ENCODE measurements at regions not wholly inside any gene's neighbourhood (a gene's known extent, or its start where the extent isn't known, plus 50 kb on each side); places are given as distances from the start of the nearest gene placed in this dataset.

GRCh38 chr10:4453276-4453675 lies 372.7 kb upstream of the AKR1E2 start:
- Histone ChIP-seq H3K14ac (ENCODE audit: insufficient read depth, low read length) (no peak overlapping the region), H3K23ac (ENCODE audit: insufficient read length, low read depth, low read length) (no peak overlapping the region), H2BK5ac (ENCODE audit: insufficient read length, low read length) (no peak overlapping the region), H2AK5ac (ENCODE audit: insufficient read length, low read length) (no peak overlapping the region), H2BK120ac (ENCODE audit: low read depth, low read length, poor library complexity, severe bottlenecking) (no peak overlapping the region), H3K4me2 (ENCODE audit: insufficient read depth, insufficient read length, low read length) (no peak overlapping the region), H3T11ph (ENCODE audit: low read length) (no peak overlapping the region), H2AFZ (ENCODE audit: low read length) (no peak overlapping the region), H4K8ac (replicated peaks; ENCODE audit: insufficient read length, low read depth, low read length) (no peak overlapping the region), H3K4me1 (ENCODE audit: insufficient read depth, low read length) (no peaks in the 10 kb centered on the region; the same call in 1 of the 2 replicates), H3K56ac (ENCODE audit: insufficient read length, low read depth, low read length) (no peak overlapping the region), H2BK12ac (ENCODE audit: insufficient read length, low read depth, low read length) (no peak overlapping the region), H3K79me1 (ENCODE audit: insufficient read depth, low read depth, low read length, poor library complexity, severe bottlenecking) (no peaks in the 10 kb centered on the region), H3K23me2 (ENCODE audit: insufficient read length, low read depth, low read length, poor library complexity, severe bottlenecking) (no peaks in the 10 kb centered on the region), H3K27ac (ENCODE audit: insufficient read length, low read depth, low read length) (no peak overlapping the region), H3K9me3 (ENCODE audit: control insufficient read depth, low read depth, low read length) (no peaks in the 10 kb centered on the region), H3K27me3 (ENCODE audit: insufficient read depth, low read length) (no peaks in the 10 kb centered on the region), H4K5ac (ENCODE audit: insufficient read length, low read depth, low read length) (no peak overlapping the region), H3K4ac (ENCODE audit: low read depth, low read length) (no peak overlapping the region), H2BK20ac (ENCODE audit: low read depth, low read length, poor library complexity, severe bottlenecking) (no peak overlapping the region), H4K20me1 (ENCODE audit: control insufficient read depth, insufficient read depth, insufficient read length) (no peaks in the 10 kb centered on the region), H2BK15ac (ENCODE audit: low read depth, low read length) (no peak overlapping the region), H3K18ac (ENCODE audit: insufficient read length, low read depth, low read length) (no peak overlapping the region), H3K79me2 (ENCODE audit: insufficient read depth, low read length) (no peaks in the 10 kb centered on the region), H3K9ac (ENCODE audit: extremely low read depth, insufficient read length, low read length) (no peak overlapping the region), H4K91ac (ENCODE audit: insufficient read length, low read depth, low read length) (no peak overlapping the region)
- no peak for TF ChIP-seq CTCF (conservative IDR thresholded peaks at IDR 0.05)
- no CpG with 5 or more reads among the region's 8 CpGs for WGBS (ENCODE audit: extremely low coverage, insufficient read length, low lambda C conversion rate)
- H3K9me3 Mint-ChIP-seq: no peaks in the 10 kb centered on the region; a peak in 1 of 5 replicates
- H3K27me3 Mint-ChIP-seq (ENCODE audit: low read depth): no peaks in the 10 kb centered on the region
- DNase-seq: no peak
- H3K4me3 Mint-ChIP-seq: no peak overlapping the region
- H3K36me3 Mint-ChIP-seq (ENCODE audit: insufficient read depth in 1 of 3, low read depth in 3 of 3): no peaks in the 10 kb centered on the region
- no peak overlapping the region for H3K27ac Mint-ChIP-seq
- peaks cover 12 to 14% of the 10 kb centered on the region in 2 experiments for H3K4me1 Mint-ChIP-seq
